GM19463 (cell line): ENCODE measurements at regions not wholly inside any gene's neighbourhood (a gene's known extent, or its start where the extent isn't known, plus 50 kb on each side); places are given as distances from the start of the nearest gene placed in this dataset.
"Not testable (repeated sequence)": the region's sequence is repeated elsewhere in the genome, so short reads cannot be mapped to it uniquely, and the experiment has no call there.

Experiments
- ATAC-seq: cut with Tn5 transposase; IDR thresholded peaks from one replicate; pipeline ENCODE4 v1.9.1; 2021; ENCODE audit warnings: mild to moderate bottlenecking, moderate library complexity; ENCODE audit not compliant: unreplicated experiment

DNA sequence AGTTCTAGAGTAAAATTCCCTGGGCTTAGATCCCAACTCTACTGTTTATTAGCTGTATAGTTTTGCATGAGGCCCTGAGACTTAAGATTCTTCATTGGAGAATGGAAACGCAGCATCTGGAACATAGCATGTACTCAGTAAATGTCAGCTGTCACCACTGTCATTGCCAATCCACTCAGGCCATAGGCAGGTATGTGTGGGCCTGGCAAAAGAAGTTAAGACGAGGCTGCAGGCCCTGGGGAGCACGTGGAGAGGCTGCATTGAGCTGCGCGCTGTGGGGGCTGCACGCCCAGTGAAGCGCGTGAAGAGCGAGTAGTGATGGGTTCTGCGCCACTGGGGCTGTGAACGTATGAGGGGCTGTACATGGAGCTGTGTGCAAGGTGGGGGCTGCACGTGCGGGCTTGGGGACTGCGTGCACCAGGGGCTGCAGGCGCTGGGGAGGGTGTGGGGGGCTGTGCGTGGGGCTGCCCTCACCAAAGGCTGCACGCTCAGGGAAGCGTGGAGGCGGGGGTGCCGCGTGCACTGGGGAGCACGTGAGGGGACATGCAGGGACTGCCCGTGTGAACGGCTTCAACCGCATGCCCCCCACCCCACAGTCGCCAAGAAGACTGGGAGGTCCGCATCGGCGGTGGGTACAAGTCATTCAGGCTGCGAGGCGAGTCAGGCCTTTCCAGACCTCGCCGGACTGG, 85.5 kb downstream of the PRR15 start:
- ATAC-seq = no peak

DNA sequence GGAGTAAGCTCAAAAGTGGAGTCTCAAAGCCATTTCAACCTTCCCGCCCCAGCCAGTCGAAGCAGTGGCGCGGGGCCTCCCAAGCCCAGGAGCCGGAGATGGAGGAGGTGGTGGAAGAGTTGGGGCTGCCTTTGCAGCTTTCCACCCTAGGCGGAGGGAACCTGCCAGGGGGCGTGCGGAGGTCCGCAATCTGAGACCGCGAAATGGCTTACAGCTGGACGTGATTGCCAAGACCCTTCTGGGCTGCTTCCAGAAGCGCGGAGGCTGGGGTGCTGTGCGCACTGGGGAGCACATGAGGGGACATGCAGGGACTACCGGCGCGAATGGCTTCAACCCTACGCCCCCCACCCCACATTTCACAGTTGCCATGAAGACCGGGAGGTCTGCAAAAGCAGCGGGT, 86.2 kb downstream of the PRR15 start:
- no peak for ATAC-seq

DNA sequence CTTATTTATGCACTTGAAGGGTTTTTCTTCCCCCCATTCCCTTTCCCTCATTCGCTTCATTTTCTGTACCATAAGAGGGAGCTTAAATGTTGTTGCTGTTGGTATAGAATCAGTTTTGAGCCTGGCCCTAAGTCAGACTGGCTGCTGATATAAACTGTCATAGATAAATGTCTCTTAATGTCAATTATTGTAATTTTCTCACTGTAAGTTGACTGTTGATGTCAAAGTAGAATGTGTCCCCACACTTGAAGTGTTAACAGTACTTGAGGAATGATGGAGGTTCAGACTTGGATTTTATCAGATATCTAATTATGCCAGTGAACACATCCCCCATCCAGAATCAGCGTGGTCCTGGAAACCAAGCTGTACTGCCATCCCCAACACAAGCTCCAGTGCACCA, 87.8 kb downstream of the PRR15 start:
- ATAC-seq = no peak

DNA sequence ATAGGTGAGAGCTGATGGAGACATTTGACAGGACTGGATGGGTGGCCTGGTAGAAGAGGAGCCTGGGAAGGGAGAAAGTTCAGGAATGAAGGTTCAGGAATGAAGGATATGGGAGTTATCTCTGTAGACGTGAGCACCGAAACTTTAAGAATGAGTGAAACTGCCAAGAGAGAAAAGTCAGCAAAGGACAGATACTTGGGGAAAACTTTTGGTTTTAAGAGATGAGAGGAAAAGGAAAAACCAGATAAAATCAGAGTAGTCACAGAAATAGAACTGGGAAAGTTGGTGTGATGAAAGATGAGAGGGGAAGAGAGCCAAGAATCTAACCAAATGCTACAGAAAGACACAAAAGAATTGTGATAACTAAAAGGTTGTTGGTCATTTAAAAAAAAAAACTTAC, 88.9 kb downstream of the PRR15 start:
- no peak for ATAC-seq

DNA sequence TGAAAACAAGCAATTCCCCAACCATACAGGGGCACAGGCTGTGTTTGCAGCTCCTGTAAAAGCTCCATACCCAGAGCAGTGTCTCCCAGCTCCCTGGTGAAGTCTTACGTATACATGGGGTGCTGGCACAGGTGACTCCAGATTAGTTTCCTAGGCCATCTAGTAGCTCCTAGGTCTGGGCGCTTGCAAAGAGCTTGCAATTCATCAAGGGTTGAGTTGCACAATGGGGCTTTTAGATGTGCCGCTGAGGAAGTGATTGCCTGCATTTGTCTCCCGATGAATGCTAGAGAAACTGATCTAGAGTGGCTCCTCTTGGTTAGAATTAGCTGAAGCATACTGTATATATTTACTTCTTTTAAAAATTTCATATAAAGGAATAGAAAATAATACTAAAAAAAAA, 90.7 kb downstream of the PRR15 start:
- not testable (repeated sequence) for ATAC-seq

DNA sequence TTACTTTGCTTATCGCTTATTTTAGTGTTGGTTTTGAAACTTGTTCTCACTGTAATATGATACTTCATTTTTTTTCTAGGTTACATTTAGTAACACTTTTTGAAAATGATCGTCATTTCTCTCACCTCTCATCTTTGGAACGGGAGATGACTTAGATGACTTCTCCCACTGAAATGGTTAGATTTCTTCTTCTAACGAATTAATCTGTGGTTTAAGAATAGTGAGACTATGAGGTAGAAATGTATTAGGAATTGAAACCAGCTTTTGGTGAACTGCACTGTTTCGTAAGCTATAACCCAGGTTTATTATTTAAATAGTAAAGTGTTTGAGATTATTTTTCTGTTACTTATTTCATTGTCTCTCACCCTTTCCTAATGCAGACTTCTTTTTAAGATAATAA, 93.7 kb downstream of the PRR15 start:
- no peak for ATAC-seq

DNA sequence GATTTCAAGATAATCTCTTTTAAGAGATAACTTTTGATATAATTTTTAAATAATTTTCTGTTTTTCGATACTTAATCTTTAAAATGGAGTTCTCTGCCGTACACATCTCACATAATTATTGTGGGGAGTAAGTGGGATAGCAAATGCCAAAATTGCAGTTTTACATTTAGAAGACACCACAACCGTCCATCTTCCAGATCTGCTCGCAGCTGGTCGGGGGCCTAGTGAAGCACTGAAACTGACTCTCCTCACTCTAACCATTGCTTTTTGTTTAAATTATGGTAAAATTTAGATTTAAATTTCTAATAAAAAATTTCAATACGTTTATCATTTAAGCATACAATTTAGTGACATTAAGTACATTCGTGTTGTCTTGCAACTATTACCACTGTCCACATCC, 94.2 kb downstream of the PRR15 start:
- ATAC-seq = no peak

DNA sequence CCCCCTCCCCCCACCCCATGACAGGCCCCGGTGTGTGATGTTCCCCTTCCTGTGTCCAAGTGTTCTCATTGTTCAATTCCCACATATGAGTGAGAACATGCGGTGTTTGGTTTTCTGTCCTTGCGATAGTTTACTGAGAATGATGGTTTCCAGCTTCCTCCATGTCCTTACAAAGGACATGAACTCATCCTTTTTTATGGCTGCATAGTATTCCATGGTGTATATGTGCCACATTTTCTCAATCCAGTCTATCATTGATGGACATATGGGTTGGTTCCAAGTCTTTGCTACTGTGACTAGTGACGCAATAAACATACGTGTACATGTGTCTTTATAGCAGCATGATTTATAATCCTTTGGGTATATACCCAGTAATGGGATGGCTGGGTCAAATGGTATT, 95.6 kb downstream of the PRR15 start:
- ATAC-seq = not testable (repeated sequence)

DNA sequence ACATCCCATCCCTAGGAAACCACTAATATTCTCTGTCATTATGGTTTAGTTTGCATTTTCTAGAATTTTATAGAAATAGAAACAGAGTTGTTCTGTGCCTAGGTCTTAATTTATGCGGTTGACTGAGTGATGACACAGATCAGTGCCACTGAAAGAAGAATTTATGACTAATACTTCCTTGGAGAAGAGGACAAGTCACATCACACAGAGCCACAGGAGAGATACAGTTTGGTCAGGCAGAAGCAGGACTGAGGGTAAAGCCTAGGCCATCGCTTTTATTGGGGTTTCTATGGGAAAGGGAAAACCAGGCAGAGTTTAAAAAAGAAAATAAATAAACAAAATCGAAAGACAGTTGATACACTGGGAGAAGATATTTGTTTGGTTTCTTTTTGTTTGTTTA, 99.3 kb downstream of the PRR15 start:
- ATAC-seq = not testable (repeated sequence)

DNA sequence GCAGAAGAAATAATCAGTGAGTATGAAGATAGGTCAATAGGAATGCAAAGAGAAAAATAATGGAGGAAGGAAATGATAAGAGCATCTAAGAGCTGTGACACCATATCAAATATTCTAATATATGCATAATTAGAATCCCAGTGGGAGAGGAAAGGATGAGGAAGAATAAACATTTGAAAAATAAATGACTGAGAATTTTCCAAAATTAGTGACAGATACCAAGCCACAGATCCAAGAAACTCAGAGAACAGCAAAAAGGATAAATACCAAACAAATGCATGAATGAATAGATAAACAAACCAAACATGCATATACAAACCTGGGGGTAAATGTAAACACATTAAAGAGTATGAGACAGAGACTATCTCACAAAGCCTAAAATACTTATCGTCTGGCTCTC, 101.4 kb downstream of the PRR15 start:
- ATAC-seq = not testable (repeated sequence)

DNA sequence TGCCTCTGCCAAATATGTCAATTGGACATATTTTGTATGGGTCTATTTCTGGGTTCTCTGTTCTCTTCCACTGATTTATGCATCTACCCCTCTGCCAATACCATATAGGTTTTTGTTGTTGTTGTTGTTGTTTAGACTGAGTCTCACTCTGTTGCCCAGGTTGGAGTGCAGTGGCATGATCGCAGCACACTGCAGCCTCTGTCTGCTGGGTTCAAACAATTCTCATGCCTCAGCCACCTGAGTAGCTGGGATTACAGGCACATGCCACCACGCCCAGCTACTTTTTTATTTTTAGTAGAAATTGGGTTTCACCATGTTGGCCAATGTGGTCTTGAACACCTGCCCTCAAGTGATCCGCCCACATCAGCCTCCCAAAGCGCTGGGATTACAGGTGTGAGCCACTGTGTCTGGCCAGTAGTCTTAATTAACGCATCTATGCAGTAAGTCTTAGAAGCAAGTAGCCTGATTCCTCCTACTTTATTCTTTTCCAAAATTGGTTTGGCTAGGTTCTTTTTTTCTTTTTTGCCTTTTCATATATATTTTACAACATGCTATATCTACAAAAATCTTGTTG, 103.5 kb downstream of the PRR15 start:
- ATAC-seq = not testable (repeated sequence)

DNA sequence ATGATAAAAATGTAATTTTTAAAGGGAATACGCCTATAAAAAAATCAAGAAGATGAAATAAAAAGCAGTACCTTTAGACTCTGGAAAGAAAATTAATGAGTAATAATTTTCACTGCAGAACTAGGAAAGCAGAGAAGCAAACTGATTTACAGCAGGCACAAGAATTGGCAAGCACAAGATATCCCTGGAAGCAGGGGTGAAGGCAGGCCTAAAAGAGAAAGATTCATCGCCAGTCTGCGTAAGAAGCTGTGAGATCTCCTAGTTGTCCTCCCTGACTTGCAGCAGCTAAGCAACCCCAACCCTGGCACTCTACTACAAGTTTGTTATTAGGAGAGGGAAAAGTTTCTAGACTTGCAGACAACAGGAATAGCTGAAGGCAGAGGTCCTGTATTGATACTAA, 107.7 kb downstream of the PRR15 start:
- not testable (repeated sequence) for ATAC-seq

DNA sequence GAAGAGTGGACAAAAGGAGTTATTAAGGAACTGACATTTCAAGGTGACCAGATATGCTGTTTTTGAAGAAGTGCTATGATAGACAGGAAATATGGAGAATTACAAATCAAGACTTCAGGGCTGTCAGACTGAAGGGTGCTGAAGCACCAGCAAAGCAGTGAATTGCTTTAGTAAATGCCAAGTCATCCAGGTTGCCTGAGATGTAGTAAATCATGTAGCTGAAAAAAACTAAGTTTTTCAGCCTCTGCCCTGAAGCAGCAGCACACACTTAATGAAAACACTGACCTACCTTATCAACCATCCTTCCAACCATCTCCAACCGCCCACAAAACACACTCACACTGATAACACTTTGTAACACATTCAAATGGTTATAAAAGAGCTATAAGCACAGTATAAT, 110.0 kb downstream of the PRR15 start:
- ATAC-seq = not testable (repeated sequence)

DNA sequence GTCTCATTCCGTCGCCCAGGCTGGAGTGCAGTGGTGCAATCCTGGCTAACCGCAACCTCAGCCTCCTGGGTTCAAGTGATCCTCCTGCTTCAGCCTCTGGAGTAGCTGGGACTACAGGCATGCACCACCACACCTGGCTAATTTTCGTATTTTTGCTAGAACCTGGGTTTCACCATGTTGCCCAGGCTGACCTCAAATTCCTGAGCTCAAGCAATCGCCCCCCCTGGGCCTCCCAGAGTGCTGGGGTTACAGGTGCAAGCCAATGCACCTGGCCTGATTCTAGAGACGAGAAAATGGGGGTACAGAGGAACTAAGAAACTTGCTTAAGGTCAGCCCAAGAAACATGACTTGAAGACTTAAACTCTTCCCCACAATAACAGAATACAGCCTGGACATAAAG, 111.0 kb downstream of the PRR15 start:
- ATAC-seq = not testable (repeated sequence)

DNA sequence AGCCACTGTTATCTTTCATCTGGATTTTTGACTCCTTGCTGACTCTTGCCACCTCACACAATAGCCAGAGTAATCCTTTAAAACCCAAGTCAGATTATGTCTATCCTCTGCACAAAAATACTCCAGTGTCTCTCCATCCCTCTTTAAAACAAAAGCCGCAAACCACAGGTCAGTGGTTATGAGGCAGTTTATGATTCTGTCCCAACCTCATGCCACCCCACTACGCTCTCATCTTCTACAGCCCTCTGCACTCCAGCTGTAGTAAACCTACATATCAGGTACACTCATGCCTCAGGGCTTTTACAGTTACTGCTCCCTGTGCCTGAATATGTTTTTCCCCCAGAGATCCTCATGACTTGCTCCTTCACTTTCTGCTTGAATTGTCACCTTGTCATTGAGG, 113.6 kb downstream of the PRR15 start:
- not testable (repeated sequence) for ATAC-seq

DNA sequence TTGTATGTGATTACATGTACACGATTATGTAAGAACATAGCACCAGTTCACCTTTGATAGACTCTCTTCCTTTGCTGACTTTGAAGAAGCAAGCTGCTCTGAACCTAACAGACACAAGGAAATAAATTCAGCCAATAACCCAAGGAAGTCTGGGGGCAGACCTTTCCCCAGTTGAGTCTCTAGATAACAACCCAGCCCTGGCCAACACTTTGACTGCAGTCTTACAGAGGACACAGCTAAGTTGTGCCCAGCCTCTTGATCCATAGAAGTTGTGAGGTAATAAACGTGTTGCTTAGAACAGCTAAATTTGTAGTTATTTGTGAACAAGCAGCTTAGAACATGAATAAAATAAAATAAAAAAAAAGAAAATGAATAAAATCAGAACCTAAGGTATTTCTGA, 116.3 kb downstream of the PRR15 start:
- ATAC-seq = not testable (repeated sequence)

DNA sequence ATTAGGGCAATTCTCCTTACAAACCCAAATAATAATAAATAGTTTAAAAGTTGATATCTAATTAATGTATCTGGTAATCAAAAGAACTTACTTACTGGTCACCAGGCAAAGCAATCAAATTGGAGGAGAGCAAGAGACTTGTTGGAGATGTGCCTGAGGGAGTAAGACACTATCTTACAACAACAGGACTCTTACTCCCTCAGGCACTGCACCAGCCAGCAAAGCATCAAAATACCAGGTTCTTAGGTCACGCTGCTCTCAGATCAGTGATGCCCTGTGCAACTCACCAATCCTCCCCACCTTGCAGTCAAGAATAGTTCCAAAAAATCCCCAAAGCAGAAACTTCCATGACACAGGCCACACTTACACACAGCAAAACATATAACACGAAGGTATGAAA, 117.0 kb downstream of the PRR15 start:
- ATAC-seq = not testable (repeated sequence)

DNA sequence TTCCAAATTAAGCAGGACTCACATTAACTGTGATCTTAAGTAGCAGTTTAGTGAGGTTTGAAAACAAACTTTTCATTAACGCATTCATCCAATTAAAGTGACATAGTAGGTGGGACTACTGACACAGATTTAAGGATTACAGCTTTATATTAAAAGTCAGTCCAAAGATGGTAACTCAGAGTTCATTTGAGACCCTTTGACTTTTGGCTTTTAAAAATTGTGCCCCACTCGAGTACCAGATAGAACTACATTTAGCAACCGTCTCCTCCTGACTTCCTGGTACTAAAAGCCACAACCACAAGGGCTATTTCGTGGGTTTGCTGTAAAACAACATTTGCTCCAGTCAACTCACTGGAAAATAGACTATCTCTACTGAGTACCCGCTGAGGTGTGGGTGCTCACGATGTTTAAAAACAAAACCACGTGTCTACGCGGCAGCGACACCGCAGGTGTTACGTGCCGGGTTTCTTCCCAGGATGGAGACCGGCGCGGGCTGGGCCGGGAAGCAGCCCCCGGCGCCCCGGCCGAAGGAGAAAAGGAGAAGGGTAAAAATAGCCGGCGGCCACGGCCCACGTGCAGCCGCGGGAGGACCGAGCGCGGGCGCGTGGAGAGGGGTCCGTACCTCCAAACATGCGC, 120.6 kb downstream of the PRR15 start:
- ATAC-seq = peak; percentile 27

DNA sequence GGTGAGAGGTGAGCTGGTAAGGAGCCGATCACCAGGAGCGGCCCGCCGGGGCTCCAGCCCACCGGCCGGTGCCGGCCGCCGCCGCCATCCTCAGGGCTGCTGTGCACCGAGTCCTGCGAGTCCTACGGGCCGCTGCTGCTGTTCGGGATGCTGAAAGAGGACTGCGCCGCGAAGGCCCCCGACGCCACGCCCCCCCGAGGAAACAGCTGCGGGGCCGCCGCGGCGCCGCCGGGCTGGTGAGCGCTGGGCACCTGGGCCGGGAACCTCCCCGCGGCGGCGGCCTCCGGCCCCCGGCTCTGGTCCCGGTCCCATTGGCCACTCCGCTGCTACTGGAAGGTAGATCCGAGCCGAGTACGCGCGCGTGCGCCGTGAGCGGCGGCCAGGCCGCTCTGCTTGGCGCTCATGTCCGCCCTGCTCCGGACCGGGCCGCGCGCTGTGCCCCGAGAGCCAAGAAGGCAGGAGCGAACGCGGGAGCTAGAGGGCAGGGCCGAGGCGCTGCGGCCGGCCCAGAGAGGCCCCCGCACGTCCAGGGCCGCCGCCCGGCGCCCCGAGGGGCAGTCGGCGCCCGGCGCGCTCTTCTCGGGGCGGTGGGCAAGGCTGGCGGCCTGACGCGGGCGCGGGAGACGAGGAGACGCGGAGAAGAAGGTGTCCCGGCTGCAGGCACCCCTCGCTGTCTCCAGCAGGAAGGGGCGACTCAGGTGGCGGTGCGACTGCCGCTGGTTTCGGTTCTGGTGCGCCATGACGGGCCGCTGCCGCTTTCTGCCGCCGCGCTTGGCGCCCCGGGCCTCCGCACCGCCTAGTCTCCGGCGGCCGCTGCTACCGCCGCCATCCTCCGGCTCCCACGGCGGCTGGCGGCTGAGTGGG, 121.3 kb upstream of the WIPF3 start:
- peak; percentile 61 for ATAC-seq

DNA sequence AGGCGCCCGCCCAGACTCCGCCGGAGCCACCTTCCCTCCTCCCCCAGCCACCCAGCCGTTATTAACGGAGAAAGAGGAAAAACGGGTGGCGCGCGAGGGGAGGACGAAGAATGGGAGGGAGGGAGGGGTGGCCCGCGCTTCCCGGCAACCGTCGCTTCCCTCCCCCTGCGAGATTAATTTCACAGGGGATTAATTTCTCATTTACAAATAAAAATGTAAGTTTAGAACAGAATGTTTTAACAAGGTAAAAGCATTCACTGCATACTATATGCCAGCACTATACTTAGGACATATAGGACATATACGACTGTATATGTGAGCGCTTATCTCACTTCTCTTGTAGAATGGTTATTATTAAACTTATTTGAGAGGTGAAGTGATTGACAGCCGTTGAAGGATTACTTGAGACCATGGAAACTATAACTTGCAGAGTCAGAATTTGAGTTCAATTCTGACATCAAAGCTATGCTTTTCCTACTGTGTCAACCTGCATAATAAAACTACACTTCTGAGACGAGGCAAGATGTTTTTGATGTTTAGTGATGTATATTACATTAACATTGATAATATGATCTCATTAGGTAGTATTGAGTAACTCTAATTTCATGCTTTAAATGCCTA, 120.5 kb upstream of the WIPF3 start:
- ATAC-seq = not testable (repeated sequence)

DNA sequence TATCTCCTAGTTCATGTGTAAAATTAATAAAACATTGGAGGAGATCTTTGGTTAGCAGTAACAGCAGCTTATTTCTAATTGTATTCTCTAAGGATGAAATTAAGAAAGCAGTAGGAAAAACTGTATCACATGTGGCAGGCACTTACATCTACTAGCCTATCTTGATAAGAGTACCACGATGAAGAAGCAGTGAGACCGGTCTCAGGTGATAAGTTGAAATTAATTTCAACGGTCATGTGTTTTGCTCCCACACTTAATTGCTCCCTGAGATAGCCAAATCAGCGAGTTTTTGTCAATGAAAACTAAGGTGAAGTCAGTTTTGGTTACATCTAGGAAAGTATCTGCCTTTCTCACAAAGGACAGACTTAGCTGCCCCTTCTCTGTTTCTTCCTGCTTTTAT, 115.8 kb upstream of the WIPF3 start:
- not testable (repeated sequence) for ATAC-seq
